ENCODE measurements at regions not wholly inside any gene's neighbourhood (a gene's known extent, or its start where the extent isn't known, plus 50 kb on each side); places are given as distances from the start of the nearest gene placed in this dataset.
"Not testable (repeated sequence)": the region's sequence is repeated elsewhere in the genome, so short reads cannot be mapped to it uniquely, and the experiment has no call there.

GRCh38 chr1:91148641-91149069 lies 126.8 kb upstream of the ZNF644 start:
- no peak for DNase-seq

- no peak for DNase-seq
Measured at GRCh38 chr1:91141858-91142257, 120.0 kb upstream of the ZNF644 start.

- DNase-seq: no peak
Measured at GRCh38 chr1:91138959-91139358, 117.1 kb upstream of the ZNF644 start.

- no peak for DNase-seq
Measured at GRCh38 chr1:91137173-91137852, 115.5 kb upstream of the ZNF644 start.

GRCh38 chr1:91135799-91136198 lies 114.0 kb upstream of the ZNF644 start:
- DNase-seq: no peak

- DNase-seq: no peak
Measured at GRCh38 chr1:91133248-91133647, 111.4 kb upstream of the ZNF644 start.

- no peak for DNase-seq
Measured at GRCh38 chr1:91130256-91130985, 108.6 kb upstream of the ZNF644 start.

GRCh38 chr1:91129458-91129857 lies 107.6 kb upstream of the ZNF644 start:
- DNase-seq: no peak

GRCh38 chr1:91129017-91129416 lies 107.2 kb upstream of the ZNF644 start:
- DNase-seq: no peak

GRCh38 chr1:91124989-91125417 lies 103.2 kb upstream of the ZNF644 start:
- DNase-seq: no peak

- DNase-seq: no peak
Measured at GRCh38 chr1:91124290-91124985, 102.6 kb upstream of the ZNF644 start.

GRCh38 chr1:91123773-91124172 lies 101.9 kb upstream of the ZNF644 start:
- no peak for DNase-seq

GRCh38 chr1:91123319-91123718 lies 101.5 kb upstream of the ZNF644 start:
- DNase-seq: no peak

GRCh38 chr1:91122106-91122717 lies 100.4 kb upstream of the ZNF644 start:
- no peak for DNase-seq

- DNase-seq: no peak
Measured at GRCh38 chr1:91121366-91121765, 99.5 kb upstream of the ZNF644 start.

- DNase-seq: no peak
Measured at GRCh38 chr1:91120936-91121335, 99.1 kb upstream of the ZNF644 start.

- DNase-seq: no peak
Measured at GRCh38 chr1:91120421-91120820, 98.6 kb upstream of the ZNF644 start.

- no peak for DNase-seq
Measured at GRCh38 chr1:91104712-91105111, 82.9 kb upstream of the ZNF644 start.

- DNase-seq: no peak
Measured at GRCh38 chr1:91101328-91101727, 79.5 kb upstream of the ZNF644 start.

- DNase-seq: no peak
Measured at GRCh38 chr1:91099746-91100621, 78.1 kb upstream of the ZNF644 start.

- DNase-seq: no peak
Measured at GRCh38 chr1:91098299-91098906, 76.6 kb upstream of the ZNF644 start.

GRCh38 chr1:91095321-91095720 lies 73.5 kb upstream of the ZNF644 start:
- DNase-seq: not testable (repeated sequence)

Data from activated CD4-positive, CD25-positive, alpha-beta regulatory T cell treated with anti-CD3 and anti-CD28 coated beads, Interleukin-2, amount 50 U/mL, for 72 hours (primary cell).